Large intestine (tissue), 3 donors: ENCODE measurements at regions not wholly inside any gene's neighbourhood (a gene's known extent, or its start where the extent isn't known, plus 50 kb on each side); places are given as distances from the start of the nearest gene placed in this dataset.

Experiments
- DNase-seq, 2 donors: peaks; one replicate each; pipeline versions ENCODE4 v3.0.0 to v3.0.0-alpha.2; 2013
- H3K27ac ChIP-seq: one replicate; pipeline ENCODE4 v1.5.1; 2013; ENCODE audit warnings: low read length
- H3K27me3 ChIP-seq: 2 replicates; pipeline ENCODE4 v1.6.1; 2013; ENCODE audit warnings: low read length; ENCODE audit not compliant: control insufficient read depth, insufficient read depth
- H3K36me3 ChIP-seq: 2 replicates; pipeline ENCODE4 v1.6.1; 2013; ENCODE audit warnings: low read length; ENCODE audit not compliant: control insufficient read depth, insufficient read depth
- H3K4me1 ChIP-seq: one replicate; pipeline ENCODE4 v1.6.1; 2013; ENCODE audit warnings: low read length; ENCODE audit not compliant: control insufficient read depth, insufficient read depth
- H3K4me3 ChIP-seq: one replicate; pipeline ENCODE4 v1.5.1; 2013; ENCODE audit warnings: low read length
- H3K9me3 ChIP-seq: one replicate; pipeline ENCODE4 v1.6.1; 2013; ENCODE audit warnings: mild to moderate bottlenecking, low read depth, low read length, moderate library complexity; ENCODE audit not compliant: control insufficient read depth
- WGBS: methylation state at CpG from one replicate; pipeline ENCODE4 v1.1.5; 2013; ENCODE audit warnings: low lambda C conversion rate; ENCODE audit not compliant: insufficient coverage; 5-methylcytosine and 5-hydroxymethylcytosine counted together

DNA sequence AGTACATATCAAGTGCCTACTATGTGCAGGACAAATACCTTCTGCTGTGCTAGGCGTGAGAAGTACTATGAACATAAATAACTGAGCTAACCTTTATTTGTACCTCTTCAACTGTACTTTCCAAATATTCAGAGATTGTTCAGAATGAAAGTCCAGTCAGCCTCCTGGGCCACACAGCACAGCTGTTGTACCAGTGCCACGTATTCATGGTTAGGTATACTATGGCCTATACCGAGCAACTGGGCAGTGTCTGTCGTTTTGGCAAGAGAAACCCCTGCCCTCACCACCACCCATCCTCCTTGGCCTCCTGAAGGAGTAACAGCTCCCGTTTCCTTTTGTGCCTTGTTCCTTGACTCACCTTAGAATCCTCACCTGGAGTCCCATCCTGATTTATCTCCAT lies 53.0 kb downstream of the RASSF10 start:
- Histone ChIP-seq H3K4me3 (no peak overlapping the region), H3K27me3 (no peaks in the 10 kb centered on the region), H3K9me3 (no peaks in the 10 kb centered on the region), H3K27ac (no peak overlapping the region), H3K4me1 (peaks cover 19% of the 10 kb centered on the region), H3K36me3 (no peaks in the 10 kb centered on the region)
- DNase-seq = no peak
- WGBS = no CpG with 5 or more reads among the region's 5 CpGs

- H3K36me3 ChIP-seq = no peaks in the 10 kb centered on the region
- H3K27me3 ChIP-seq = no peaks in the 10 kb centered on the region
- WGBS = 60% methylated on average over 1 of the region's 3 CpGs
- no peaks in the 10 kb centered on the region for H3K9me3 ChIP-seq
- peak in 1 of 2 donors; percentile 23 for DNase-seq
- H3K27ac ChIP-seq = no peak overlapping the region
- no peak overlapping the region for H3K4me3 ChIP-seq
- H3K4me1 ChIP-seq = peaks cover 19% of the 10 kb centered on the region
Observed at GRCh38 chr11:13064593-13064992, 55.5 kb downstream of the RASSF10 start.

- H3K9me3 ChIP-seq = no peaks in the 10 kb centered on the region
- no peaks in the 10 kb centered on the region for H3K27me3 ChIP-seq
- WGBS = no CpG with 5 or more reads among the region's 10 CpGs
- no peak overlapping the region for H3K4me3 ChIP-seq
- H3K4me1 ChIP-seq = peaks cover 19% of the 10 kb centered on the region
- H3K27ac ChIP-seq = peak overlapping the region; percentile 64
- DNase-seq = peak; percentile 72 to 88
- no peaks in the 10 kb centered on the region for H3K36me3 ChIP-seq
Observed at GRCh38 chr11:13065200-13065787, 56.2 kb downstream of the RASSF10 start.

- Histone ChIP-seq H3K27me3 (no peaks in the 10 kb centered on the region), H3K27ac (no peak overlapping the region), H3K9me3 (no peaks in the 10 kb centered on the region), H3K4me1 (peaks cover 19% of the 10 kb centered on the region), H3K36me3 (no peaks in the 10 kb centered on the region), H3K4me3 (no peak overlapping the region)
- WGBS = 88% methylated on average over 1 of the region's 1 CpG
- DNase-seq = no peak
Observed at GRCh38 chr11:13068211-13068610, 59.1 kb downstream of the RASSF10 start.

- no peak for DNase-seq
- Histone ChIP-seq H3K27me3 (no peaks in the 10 kb centered on the region), H3K4me1 (no peaks in the 10 kb centered on the region), H3K4me3 (no peak overlapping the region), H3K9me3 (no peaks in the 10 kb centered on the region), H3K27ac (no peak overlapping the region), H3K36me3 (no peaks in the 10 kb centered on the region)
- no CpG with 5 or more reads among the region's 13 CpGs for WGBS
Observed at GRCh38 chr11:13073119-13073981, 64.2 kb downstream of the RASSF10 start.

DNA sequence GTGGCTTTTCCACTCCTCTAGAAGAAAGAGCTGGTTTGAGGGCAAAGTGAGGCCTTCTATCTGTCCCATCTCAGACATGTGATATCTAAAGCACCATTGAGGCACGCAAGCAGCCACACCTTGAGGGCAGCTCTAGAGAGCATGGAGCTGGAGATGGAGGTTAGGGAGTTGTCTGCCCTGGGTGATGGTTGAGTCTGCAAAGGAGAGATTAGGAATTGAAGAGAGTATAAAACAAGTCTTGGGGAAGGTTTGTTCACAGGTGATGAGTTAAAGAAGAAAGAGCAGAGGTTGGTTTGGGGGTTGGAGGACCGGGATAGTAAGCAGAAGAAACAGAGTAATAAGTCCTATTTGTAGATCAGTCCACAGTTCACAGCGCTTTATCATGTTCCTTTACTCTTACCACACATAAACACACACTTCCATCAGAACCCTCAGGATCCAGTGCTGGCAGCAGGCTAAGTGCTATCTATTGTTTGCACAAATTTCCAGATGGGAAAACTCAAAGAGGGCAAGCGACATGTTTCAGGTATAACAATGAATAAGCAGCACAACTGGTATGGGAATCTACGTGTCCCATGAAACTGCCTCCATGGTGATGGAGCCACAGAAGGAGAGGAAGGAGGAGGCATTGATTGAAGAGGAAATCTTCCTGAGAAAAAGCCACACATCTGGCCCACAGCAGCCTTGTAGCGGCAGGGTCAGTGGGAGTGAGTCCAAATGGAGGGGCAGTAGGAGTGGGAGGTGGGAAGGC lies 65.8 kb downstream of the RASSF10 start:
- DNase-seq = no peak
- 76% methylated on average over 2 of the region's 6 CpGs for WGBS
- no peaks in the 10 kb centered on the region for H3K9me3 ChIP-seq

GRCh38 chr11:13076961-13077360 lies 67.8 kb downstream of the RASSF10 start:
- H3K36me3 ChIP-seq = no peaks in the 10 kb centered on the region
- H3K4me1 ChIP-seq = no peaks in the 10 kb centered on the region
- no peak overlapping the region for H3K27ac ChIP-seq
- WGBS = no CpG with 5 or more reads among the region's 2 CpGs
- DNase-seq = no peak
- no peak overlapping the region for H3K4me3 ChIP-seq
- no peaks in the 10 kb centered on the region for H3K9me3 ChIP-seq
- H3K27me3 ChIP-seq = no peaks in the 10 kb centered on the region

More for the DNA sequence above, 65.8 kb downstream of the RASSF10 start:
- Histone ChIP-seq H3K36me3 (no peaks in the 10 kb centered on the region), H3K4me1 (no peaks in the 10 kb centered on the region), H3K27ac (no peak overlapping the region), H3K4me3 (no peak overlapping the region), H3K27me3 (no peaks in the 10 kb centered on the region)

- no peaks in the 10 kb centered on the region for H3K9me3 ChIP-seq
- WGBS = no CpG with 5 or more reads among the region's 8 CpGs
- H3K27ac ChIP-seq = no peak overlapping the region
- no peaks in the 10 kb centered on the region for H3K4me1 ChIP-seq
- no peaks in the 10 kb centered on the region for H3K27me3 ChIP-seq
- no peak for DNase-seq
- H3K36me3 ChIP-seq = no peaks in the 10 kb centered on the region
- H3K4me3 ChIP-seq = no peak overlapping the region
Observed at GRCh38 chr11:13080861-13081260, 71.7 kb downstream of the RASSF10 start.

- Histone ChIP-seq H3K4me3 (no peak overlapping the region), H3K4me1 (no peaks in the 10 kb centered on the region), H3K9me3 (no peaks in the 10 kb centered on the region), H3K27me3 (no peaks in the 10 kb centered on the region), H3K36me3 (no peaks in the 10 kb centered on the region), H3K27ac (no peak overlapping the region)
- DNase-seq = no peak
- WGBS = no CpG with 5 or more reads among the region's 1 CpG
Observed at GRCh38 chr11:13082588-13082987, 73.5 kb downstream of the RASSF10 start.

- Histone ChIP-seq H3K4me1 (no peaks in the 10 kb centered on the region), H3K27me3 (no peaks in the 10 kb centered on the region), H3K36me3 (no peaks in the 10 kb centered on the region), H3K27ac (no peak overlapping the region), H3K4me3 (no peak overlapping the region), H3K9me3 (no peaks in the 10 kb centered on the region)
- no peak for DNase-seq
- no CpG with 5 or more reads among the region's 2 CpGs for WGBS
Observed at GRCh38 chr11:13090228-13090708, 81.2 kb downstream of the RASSF10 start.
